22Rv1 (cell line): ENCODE measurements at regions not wholly inside any gene's neighbourhood (a gene's known extent, or its start where the extent isn't known, plus 50 kb on each side); places are given as distances from the start of the nearest gene placed in this dataset.

Experiments used
- CTCF ChIP-seq: fragments of 450-650 bp; IDR thresholded peaks from 2 replicates; pipeline ENCODE4 v1.5.1; 2017; ENCODE audit warnings: mild to moderate bottlenecking
- ZFX ChIP-seq: fragments of 450-650 bp; IDR thresholded peaks from 2 replicates; pipeline ENCODE4 v1.6.1; 2017; ENCODE audit warnings: antibody characterized with exemption, borderline replicate concordance

GRCh38 chr12:17357396-17357795 is 732.6 kb downstream of the RERGL start:
- TF ChIP-seq CTCF (no peak), ZFX (no peak)
